A673 (cell line): ENCODE measurements at regions not wholly inside any gene's neighbourhood (a gene's known extent, or its start where the extent isn't known, plus 50 kb on each side); places are given as distances from the start of the nearest gene placed in this dataset.

Source experiments
- CTCF ChIP-seq: fragments of 300-800, 200-600 bp; sonication (generic); conservative IDR thresholded peaks from 2 replicates; pipeline ENCODE4 v1.5.1; 2017; ENCODE audit warnings: low read depth, mild to moderate bottlenecking, antibody characterized with exemption, low read length, moderate library complexity, mixed read lengths
- EZH2 ChIP-seq: fragments of 200-600 bp; sonication (generic); IDR thresholded peaks from 2 replicates; pipeline ENCODE4 v1.6.1; 2017; ENCODE audit warnings: borderline replicate concordance, low read depth, mild to moderate bottlenecking, mixed read lengths, antibody characterized with exemption, low read length; ENCODE audit not compliant: poor library complexity, severe bottlenecking

- TF ChIP-seq CTCF (no peak), EZH2 (no peak)
Measured at GRCh38 chr17:55664287-55664686, 58.4 kb downstream of the TMEM100 start.
